ENCODE measurements at regions not wholly inside any gene's neighbourhood (a gene's known extent, or its start where the extent isn't known, plus 50 kb on each side); places are given as distances from the start of the nearest gene placed in this dataset.

DNA sequence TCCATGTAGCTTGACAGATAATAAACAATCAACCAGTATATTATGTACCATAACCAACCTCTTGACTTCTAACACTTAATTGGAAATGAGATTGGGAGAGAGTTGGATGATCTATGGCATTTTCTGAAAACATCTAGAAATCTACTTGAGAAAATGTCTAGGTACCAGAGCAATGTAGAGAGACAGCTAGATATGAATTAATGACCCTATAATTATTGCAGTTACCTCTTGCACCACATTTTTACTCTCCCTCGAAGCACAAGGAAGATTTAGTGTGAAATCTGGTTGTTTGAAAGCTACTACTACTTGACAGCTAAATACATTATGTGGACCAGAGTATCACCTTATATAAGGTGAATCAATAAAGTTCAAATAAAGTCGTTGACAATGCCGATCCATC is 1534.4 kb upstream of the IGFBP7 start:
- in situ Hi-C loops (cut with HindIII; ENCODE audit: low sequenced_read_pairs), result no loop called here
- no peak overlapping the region for H3K4me3 ChIP-seq (ENCODE audit: low read depth, low read length)
- TF ChIP-seq, protein P1, sequence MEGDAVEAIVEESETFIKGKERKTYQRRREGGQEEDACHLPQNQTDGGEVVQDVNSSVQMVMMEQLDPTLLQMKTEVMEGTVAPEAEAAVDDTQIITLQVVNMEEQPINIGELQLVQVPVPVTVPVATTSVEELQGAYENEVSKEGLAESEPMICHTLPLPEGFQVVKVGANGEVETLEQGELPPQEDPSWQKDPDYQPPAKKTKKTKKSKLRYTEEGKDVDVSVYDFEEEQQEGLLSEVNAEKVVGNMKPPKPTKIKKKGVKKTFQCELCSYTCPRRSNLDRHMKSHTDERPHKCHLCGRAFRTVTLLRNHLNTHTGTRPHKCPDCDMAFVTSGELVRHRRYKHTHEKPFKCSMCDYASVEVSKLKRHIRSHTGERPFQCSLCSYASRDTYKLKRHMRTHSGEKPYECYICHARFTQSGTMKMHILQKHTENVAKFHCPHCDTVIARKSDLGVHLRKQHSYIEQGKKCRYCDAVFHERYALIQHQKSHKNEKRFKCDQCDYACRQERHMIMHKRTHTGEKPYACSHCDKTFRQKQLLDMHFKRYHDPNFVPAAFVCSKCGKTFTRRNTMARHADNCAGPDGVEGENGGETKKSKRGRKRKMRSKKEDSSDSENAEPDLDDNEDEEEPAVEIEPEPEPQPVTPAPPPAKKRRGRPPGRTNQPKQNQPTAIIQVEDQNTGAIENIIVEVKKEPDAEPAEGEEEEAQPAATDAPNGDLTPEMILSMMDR (IDR thresholded peaks at IDR 0.05; ENCODE audit: low read depth, low read length), result no peak
- no peak for DNase-seq (ENCODE audit: low read depth, low spot score)

DNA sequence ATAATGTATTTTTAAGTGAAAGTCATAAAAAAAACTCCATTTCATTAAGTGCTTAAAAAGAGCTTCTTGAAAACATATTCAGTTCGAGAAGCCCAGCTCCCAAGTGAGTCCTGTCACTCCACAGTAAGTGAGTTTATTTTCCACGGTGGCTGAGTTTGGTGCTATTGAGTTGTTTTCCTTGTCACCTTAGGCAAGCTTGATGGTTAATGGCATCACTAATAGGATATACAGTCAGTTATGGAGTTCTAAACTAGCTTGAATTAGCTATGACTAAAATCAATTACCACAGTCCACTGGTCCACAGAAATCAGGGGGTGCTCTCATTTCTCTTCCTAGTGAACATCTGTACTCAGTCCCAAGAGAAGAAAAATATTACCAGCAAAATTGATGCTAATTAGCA is 1526.2 kb upstream of the IGFBP7 start:
- H3K4me3 ChIP-seq (ENCODE audit: low read depth, low read length), result no peak overlapping the region
- TF ChIP-seq, protein P1 (IDR thresholded peaks at IDR 0.05; ENCODE audit: low read depth, low read length), result no peak
- DNase-seq (ENCODE audit: low read depth, low spot score), result no peak
- in situ Hi-C loops (cut with HindIII; ENCODE audit: low sequenced_read_pairs), result no loop called here

DNA sequence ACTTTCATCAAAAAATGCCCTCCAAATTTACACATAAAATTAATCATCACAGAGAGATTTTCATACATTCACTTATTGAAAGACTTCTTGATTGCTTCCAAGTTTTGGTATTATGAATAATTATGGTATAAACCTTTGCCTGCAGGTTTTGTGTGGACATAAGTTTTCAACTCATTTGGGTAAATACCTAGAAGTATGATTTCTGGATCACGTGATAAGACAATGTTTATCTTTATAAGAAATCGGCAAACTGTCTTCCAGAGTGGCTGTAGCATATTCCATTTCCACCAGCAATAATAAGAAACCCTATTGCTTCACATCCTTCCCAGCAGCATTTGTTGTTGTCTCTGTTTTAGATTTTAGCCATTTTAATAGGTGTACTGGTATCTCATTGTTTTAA is 1507.0 kb upstream of the IGFBP7 start:
- TF ChIP-seq, protein P1 (IDR thresholded peaks at IDR 0.05; ENCODE audit: low read depth, low read length), result no peak
- DNase-seq (ENCODE audit: low read depth, low spot score), result no peak
- in situ Hi-C loops (cut with HindIII; ENCODE audit: low sequenced_read_pairs), result no loop called here
- no peak overlapping the region for H3K4me3 ChIP-seq (ENCODE audit: low read depth, low read length)

DNA sequence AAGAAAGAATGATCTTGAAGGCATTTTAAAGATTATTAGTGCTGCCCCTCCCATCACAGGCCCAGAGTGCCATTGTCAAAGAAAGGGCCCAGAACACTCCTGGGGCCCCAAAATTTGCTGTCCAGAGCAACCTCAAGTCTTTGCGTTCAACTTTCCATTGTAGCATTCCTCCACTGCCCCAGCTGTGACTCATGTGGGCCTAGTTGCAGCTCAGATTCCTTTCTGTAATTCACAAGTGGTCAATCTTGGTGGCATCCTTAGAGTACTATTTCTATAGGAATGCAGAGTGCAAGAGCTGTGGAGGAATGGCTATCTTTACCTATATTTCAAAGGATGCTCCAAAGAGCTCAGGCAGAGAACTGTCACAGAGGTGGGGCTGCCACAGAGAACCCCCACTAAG is 1500.8 kb upstream of the IGFBP7 start:
- in situ Hi-C loops (cut with HindIII; ENCODE audit: low sequenced_read_pairs), result no loop called here
- DNase-seq (ENCODE audit: low read depth, low spot score), result no peak
- TF ChIP-seq, protein P1 (IDR thresholded peaks at IDR 0.05; ENCODE audit: low read depth, low read length), result no peak
- no peak overlapping the region for H3K4me3 ChIP-seq (ENCODE audit: low read depth, low read length)

DNA sequence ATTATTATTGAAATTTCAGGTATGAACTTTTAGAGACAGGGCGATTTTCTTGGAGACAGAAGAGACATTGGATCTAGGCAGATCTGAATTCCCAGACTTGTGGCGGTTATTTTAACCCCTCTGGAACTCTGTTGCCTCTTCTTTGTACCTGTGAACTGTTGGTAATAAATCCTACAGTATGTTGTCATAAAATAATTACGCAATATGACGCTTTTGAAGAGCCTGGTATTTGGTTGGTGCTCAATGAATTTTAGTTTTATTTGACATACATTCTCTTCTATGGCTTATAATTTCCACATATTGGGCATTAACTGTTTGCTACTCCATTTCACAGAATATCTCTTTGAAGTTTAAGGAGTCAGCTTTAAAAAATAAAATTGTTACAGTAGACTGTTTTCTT is 1496.1 kb upstream of the IGFBP7 start:
- TF ChIP-seq, protein P1 (IDR thresholded peaks at IDR 0.05; ENCODE audit: low read depth, low read length), result no peak
- no peak for DNase-seq (ENCODE audit: low read depth, low spot score)
- H3K4me3 ChIP-seq (ENCODE audit: low read depth, low read length), result no peak overlapping the region
- in situ Hi-C loops (cut with HindIII; ENCODE audit: low sequenced_read_pairs), result no loop called here

DNA sequence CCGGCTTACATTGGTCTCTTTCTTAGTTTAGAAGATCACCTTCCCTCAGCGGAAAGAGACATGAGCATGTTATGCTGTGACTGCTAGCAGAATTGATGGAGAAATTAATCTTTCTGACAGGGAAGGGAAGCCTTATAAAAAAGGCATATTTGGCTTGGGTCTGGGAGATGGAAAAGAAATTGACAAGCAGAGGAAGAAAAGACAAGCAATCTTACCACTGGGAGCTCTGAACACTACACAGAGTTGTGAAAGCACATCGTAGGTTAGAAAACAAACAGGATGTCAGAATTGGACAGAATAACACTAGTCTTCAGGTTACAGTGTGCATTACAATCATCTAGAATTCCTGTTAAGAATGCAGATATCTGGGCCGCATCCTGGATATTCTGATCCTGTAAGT is 1493.8 kb upstream of the IGFBP7 start:
- no peak overlapping the region for H3K4me3 ChIP-seq (ENCODE audit: low read depth, low read length)
- in situ Hi-C loops (cut with HindIII; ENCODE audit: low sequenced_read_pairs), result no loop called here
- TF ChIP-seq, protein P1 (IDR thresholded peaks at IDR 0.05; ENCODE audit: low read depth, low read length), result no peak
- no peak for DNase-seq (ENCODE audit: low read depth, low spot score)
